Loucy (cell line): ENCODE measurements at regions not wholly inside any gene's neighbourhood (a gene's known extent, or its start where the extent isn't known, plus 50 kb on each side); places are given as distances from the start of the nearest gene placed in this dataset.

Experiments
- H2AFZ ChIP-seq: fragments of 200-600 bp; sonication (generic); 2 replicates; pipeline ENCODE4 v1.6.0; 2016; ENCODE audit warnings: antibody characterized with exemption, mild to moderate bottlenecking, low read length, moderate library complexity
- H3F3A ChIP-seq: fragments of 200-600 bp; 2 replicates; pipeline ENCODE4 v1.6.0; 2016; ENCODE audit warnings: antibody characterized with exemption, low read depth, mild to moderate bottlenecking
- H3K27me3 ChIP-seq: fragments of 200-600 bp; sonication (generic); 2 replicates; pipeline ENCODE4 v1.6.1; 2014; ENCODE audit warnings: low read length, mild to moderate bottlenecking; ENCODE audit not compliant: insufficient read depth, poor library complexity, severe bottlenecking
- H3K36me3 ChIP-seq: fragments of 200-600 bp; sonication (generic); 2 replicates; pipeline ENCODE4 v1.6.1; 2016; ENCODE audit warnings: low read length; ENCODE audit not compliant: insufficient read depth
- H3K4me1 ChIP-seq: fragments of 200-600 bp; sonication (generic); 2 replicates; pipeline ENCODE4 v1.5.1; 2014; ENCODE audit warnings: low read length, mild to moderate bottlenecking; ENCODE audit not compliant: insufficient read depth, poor library complexity, severe bottlenecking
- H3K4me2 ChIP-seq: fragments of 200-600 bp; sonication (generic); 2 replicates; pipeline ENCODE4 v1.6.0; 2014; ENCODE audit warnings: antibody characterized with exemption, low read length, low read depth, mild to moderate bottlenecking; ENCODE audit not compliant: poor library complexity, severe bottlenecking
- H3K4me3 ChIP-seq: fragments of 200-600 bp; sonication (generic); 2 replicates; pipeline ENCODE4 v1.5.1; 2014; ENCODE audit warnings: low read length, mild to moderate bottlenecking, mixed read lengths; ENCODE audit not compliant: poor library complexity, severe bottlenecking
- H3K79me2 ChIP-seq: fragments of 200-600 bp; sonication (generic); 2 replicates; pipeline ENCODE4 v1.6.1; 2014; ENCODE audit warnings: low read length; ENCODE audit not compliant: insufficient read depth
- H3K9ac ChIP-seq: fragments of 200-600 bp; sonication (generic); 2 replicates; pipeline ENCODE4 v1.6.0; 2014; ENCODE audit warnings: mild to moderate bottlenecking, low read depth, low read length, moderate library complexity; ENCODE audit not compliant: poor library complexity, severe bottlenecking
- H3K9me2 ChIP-seq: fragments of 200-600 bp; sonication (generic); replicated peaks from 2 replicates; pipeline ENCODE4 v1.6.1; 2016; ENCODE audit warnings: low read depth, low read length, mixed read lengths
- H3K9me3 ChIP-seq: fragments of 200-600 bp; sonication (generic); 2 replicates; pipeline ENCODE4 v1.6.1; 2014; ENCODE audit warnings: mild to moderate bottlenecking, antibody characterized with exemption, low read length, low read depth; ENCODE audit not compliant: insufficient read depth
- H4K20me1 ChIP-seq: fragments of 200-600 bp; sonication (generic); 2 replicates; pipeline ENCODE4 v1.6.0; 2014; ENCODE audit warnings: antibody characterized with exemption, low read length, mild to moderate bottlenecking; ENCODE audit not compliant: insufficient read depth, poor library complexity, severe bottlenecking
- EZH2phosphoT487 ChIP-seq: fragments of 200-600 bp; IDR thresholded peaks from 2 replicates; pipeline ENCODE4 v1.6.1; 2018; ENCODE audit warnings: antibody characterized with exemption, mild to moderate bottlenecking, moderate library complexity, borderline replicate concordance
- TF ChIP-seq, protein P1 (sequence below): fragments of 200-600 bp; sonication (generic); conservative IDR thresholded peaks from 2 replicates; pipeline ENCODE4 v1.5.1; 2014; ENCODE audit warnings: mild to moderate bottlenecking, antibody characterized with exemption, low read length

DNA sequence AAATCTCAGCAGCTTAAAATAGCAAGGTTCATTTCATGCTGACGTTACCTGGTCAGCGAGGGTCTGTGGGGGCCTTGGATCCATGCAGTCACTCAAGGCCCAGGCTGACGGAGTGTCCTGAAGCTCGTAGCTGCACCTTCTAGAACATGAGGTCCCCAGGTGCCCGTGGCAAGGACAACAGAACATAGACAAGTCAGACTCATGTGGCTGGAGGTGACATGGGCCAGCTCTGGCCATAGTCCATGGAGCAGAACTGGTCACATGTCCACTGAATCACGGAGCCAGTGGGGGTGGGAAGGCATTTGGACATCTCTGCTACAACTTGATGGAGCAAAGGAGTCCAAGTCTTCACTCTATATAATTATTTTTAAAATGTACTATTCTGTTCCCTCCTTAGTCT is 233.2 kb downstream of the ACKR3 start:
- Histone ChIP-seq H3K4me3 (no peak overlapping the region), H3F3A (no peaks in the 10 kb centered on the region), H3K4me2 (no peak overlapping the region), H3K36me3 (no peaks in the 10 kb centered on the region), H4K20me1 (no peaks in the 10 kb centered on the region), H3K4me1 (no peaks in the 10 kb centered on the region), H3K27me3 (no peaks in the 10 kb centered on the region), H3K9ac (no peak overlapping the region), H3K9me3 (no peaks in the 10 kb centered on the region), H2AFZ (no peak overlapping the region), H3K9me2 (no peaks in the 10 kb centered on the region), H3K79me2 (no peaks in the 10 kb centered on the region)
- no peak for TF ChIP-seq EZH2phosphoT487
- TF ChIP-seq, protein P1, sequence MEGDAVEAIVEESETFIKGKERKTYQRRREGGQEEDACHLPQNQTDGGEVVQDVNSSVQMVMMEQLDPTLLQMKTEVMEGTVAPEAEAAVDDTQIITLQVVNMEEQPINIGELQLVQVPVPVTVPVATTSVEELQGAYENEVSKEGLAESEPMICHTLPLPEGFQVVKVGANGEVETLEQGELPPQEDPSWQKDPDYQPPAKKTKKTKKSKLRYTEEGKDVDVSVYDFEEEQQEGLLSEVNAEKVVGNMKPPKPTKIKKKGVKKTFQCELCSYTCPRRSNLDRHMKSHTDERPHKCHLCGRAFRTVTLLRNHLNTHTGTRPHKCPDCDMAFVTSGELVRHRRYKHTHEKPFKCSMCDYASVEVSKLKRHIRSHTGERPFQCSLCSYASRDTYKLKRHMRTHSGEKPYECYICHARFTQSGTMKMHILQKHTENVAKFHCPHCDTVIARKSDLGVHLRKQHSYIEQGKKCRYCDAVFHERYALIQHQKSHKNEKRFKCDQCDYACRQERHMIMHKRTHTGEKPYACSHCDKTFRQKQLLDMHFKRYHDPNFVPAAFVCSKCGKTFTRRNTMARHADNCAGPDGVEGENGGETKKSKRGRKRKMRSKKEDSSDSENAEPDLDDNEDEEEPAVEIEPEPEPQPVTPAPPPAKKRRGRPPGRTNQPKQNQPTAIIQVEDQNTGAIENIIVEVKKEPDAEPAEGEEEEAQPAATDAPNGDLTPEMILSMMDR, result no peak

DNA sequence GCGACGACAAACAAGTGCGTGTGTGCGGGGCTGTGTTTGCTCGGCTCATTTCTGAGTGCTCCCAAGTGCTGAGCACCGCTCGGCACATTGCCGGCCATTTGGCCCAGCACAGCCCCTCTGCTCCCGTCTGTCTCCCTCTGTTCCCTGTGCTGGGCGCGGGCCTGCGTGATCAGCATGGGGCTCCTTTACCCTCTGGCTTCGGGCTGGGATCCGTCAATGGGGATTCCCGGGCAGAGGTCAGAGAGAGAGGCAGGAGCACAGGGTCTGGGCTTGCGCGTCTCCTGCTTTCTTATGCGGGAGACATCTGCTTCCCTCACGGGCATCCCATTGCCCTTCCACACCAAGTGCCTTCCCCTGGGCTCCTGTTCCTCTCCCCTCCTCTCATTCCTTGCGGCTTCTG is 234.0 kb downstream of the ACKR3 start:
- H3K9me2 ChIP-seq, result no peaks in the 10 kb centered on the region
- no peaks in the 10 kb centered on the region for H3F3A ChIP-seq
- no peaks in the 10 kb centered on the region for H3K27me3 ChIP-seq
- no peak overlapping the region for H3K9ac ChIP-seq
- TF ChIP-seq EZH2phosphoT487, result no peak
- TF ChIP-seq, protein P1, result no peak
- H3K4me2 ChIP-seq, result no peak overlapping the region
- H4K20me1 ChIP-seq, result no peaks in the 10 kb centered on the region
- H3K36me3 ChIP-seq, result no peaks in the 10 kb centered on the region
- no peaks in the 10 kb centered on the region for H3K4me1 ChIP-seq
- no peak overlapping the region for H2AFZ ChIP-seq
- no peaks in the 10 kb centered on the region for H3K9me3 ChIP-seq
- H3K79me2 ChIP-seq, result no peaks in the 10 kb centered on the region
- no peak overlapping the region for H3K4me3 ChIP-seq

DNA sequence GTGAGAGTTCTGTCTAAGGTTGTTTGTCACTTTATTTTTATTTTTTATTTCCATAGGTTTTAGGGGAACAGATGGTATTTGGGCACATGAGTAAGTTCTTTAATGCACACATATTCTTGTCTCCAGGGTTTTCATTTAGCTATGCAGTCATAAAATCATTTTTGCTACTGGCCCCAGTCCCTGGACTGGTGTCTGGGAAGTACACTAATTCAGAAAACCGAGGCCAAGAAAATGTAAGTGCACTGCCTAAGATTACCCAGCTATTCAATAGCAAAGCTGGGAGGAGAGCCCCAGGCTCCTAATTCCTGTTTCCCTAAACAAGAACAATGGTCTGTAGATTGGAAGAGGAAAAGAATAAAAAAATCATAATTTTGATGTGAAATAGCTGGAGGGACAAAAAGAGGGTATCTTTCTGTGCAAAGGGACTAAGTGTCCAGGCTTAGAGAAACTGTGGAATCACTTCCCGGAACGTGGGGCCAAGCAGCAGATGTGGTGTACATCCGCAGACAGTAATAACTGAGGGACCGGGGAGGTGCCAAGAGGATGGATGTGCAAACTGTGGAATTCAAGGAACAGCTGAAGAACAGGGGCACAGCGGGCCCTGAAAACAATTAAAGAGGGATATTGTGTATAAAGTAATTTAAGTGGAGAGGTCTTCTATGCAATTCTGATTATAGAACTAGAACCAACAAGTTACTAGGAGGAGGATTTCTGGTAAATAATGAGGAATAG is 236.3 kb downstream of the ACKR3 start:
- H3K27me3 ChIP-seq, result no peaks in the 10 kb centered on the region
- H3K9me3 ChIP-seq, result peaks cover 4% of the 10 kb centered on the region; the same call in 1 of the 2 replicates
- TF ChIP-seq, protein P1, result no peak
- TF ChIP-seq EZH2phosphoT487, result no peak
- no peak overlapping the region for H3K4me3 ChIP-seq
- H3K9me2 ChIP-seq, result no peaks in the 10 kb centered on the region
- no peak overlapping the region for H3K4me2 ChIP-seq
- no peak overlapping the region for H2AFZ ChIP-seq
- no peaks in the 10 kb centered on the region for H3K79me2 ChIP-seq
- H3F3A ChIP-seq, result no peaks in the 10 kb centered on the region
- no peaks in the 10 kb centered on the region for H4K20me1 ChIP-seq
- no peaks in the 10 kb centered on the region for H3K4me1 ChIP-seq
- no peaks in the 10 kb centered on the region for H3K36me3 ChIP-seq
- H3K9ac ChIP-seq, result no peak overlapping the region
